ENCODE measurements at regions not wholly inside any gene's neighbourhood (a gene's known extent, or its start where the extent isn't known, plus 50 kb on each side); places are given as distances from the start of the nearest gene placed in this dataset.

DNA sequence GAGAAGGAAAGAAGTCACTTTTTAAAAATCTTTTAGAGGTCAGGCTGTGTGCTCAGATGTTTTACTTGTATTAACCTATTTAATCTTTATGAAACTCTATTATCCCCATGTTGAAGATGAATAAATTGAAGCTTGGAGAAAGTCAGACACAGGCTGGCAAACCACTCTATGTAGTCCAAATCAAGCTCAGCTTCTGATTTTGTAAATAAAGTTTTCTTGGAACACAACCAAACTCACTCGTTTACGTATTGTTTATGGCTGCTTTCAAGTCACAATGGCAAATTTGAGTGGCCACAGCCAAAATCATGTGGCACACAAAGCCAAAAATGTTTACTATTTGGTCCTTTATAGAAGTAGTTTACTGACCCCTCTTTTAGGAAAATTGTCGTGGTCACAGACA lies 596.0 kb upstream of the CDH11 start (continued):
- TF ChIP-seq ZBED4 (CRISPR knock-in tag; IDR thresholded peaks at IDR 0.05; ENCODE audit: borderline replicate concordance) (no peak), EP300 (IDR thresholded peaks at IDR 0.05; ENCODE audit: low read depth in 2 of 2, low read length in 2 of 2) (no peak), EP300 (CRISPR knock-in tag; IDR thresholded peaks at IDR 0.05; ENCODE audit: borderline replicate concordance) (no peak)

DNA sequence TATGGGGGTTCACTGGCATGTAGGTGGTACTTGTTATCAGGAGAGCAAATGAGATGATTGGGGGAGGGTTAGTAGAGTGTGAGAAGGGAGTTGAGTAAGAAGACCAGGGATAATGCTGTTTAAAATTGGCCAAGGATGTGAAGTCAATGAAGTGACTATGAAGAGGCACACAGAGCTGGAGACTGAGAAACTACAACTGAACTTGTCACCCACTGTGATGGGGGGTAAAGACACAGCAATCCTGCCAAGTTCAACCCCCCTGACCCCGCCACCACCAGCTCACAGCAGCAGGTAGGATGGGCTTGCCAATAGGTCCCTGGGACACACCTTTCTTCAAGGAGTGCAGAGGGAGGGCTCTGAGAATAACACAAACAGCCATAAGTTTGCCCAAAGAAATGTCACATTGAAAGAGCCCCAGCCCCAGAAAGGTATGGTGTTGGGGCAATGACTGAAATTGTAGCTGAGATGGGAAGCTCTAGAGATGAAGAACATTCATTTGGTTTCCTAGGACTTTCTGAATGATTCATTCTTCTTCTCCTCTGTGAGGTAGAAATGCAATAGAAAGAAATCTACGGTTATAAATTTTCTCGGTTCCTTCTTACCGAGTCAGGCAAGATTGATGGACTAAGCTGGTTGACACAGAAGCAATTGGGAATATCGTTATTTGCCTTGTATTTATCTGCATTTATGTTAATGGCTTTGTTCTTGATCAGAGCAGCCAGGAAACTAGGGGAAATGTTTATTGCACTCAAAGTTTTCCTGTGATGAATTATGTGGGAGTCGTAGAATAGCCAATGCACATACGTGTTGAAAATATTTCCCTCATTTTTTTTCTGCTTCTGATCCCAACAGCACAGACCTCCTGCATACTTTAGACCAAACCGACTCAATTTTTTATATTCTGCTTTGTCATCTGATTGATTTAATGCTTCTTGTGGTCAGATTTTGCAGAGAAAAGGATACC lies 595.2 kb upstream of the CDH11 start:
- WGBS (ENCODE audit: low lambda C conversion rate), result 25% methylated on average over 8 of the region's 8 CpGs
- H3K4me3 ChIP-seq (replicated peaks in 1 of 3; ENCODE audit: insufficient read depth in 1 of 3, low read depth in 2 of 3, low read length in 3 of 3), result no peak overlapping the region
- H3K4me2 ChIP-seq (ENCODE audit: low read depth, low read length), result no peak overlapping the region
- intact Hi-C loops (cut with micrococcal nuclease; ENCODE audit: unreplicated experiment), result no loop called here
- peaks cover 0 to 7% of the 10 kb centered on the region in 2 experiments; a peak in 1 of 5 replicates for H3K27me3 ChIP-seq (ENCODE audit: control insufficient read depth in 1 of 2, insufficient read depth in 2 of 2, low read length in 2 of 2)
- no peak overlapping the region for H3K9ac ChIP-seq (ENCODE audit: insufficient read depth, low read depth, low read length)
- H4K20me1 ChIP-seq (ENCODE audit: insufficient read depth, low read length), result no peaks in the 10 kb centered on the region
- ATAC-seq (no peak), DNase-seq (ENCODE audit: low spot score) (no peak), FAIRE-seq (no peak)
- BruUV-seq (replicated peaks), result no TSS peak
- no peak overlapping the region for H2AFZ ChIP-seq (ENCODE audit: low read length)
- H3K9me3 ChIP-seq (ENCODE audit: low read length), result peaks cover 2% of the 10 kb centered on the region
- H3K79me2 ChIP-seq (ENCODE audit: insufficient read depth, low read length), result no peaks in the 10 kb centered on the region
- H3K36me3 ChIP-seq (replicated peaks in 1 of 2; ENCODE audit: control insufficient read depth in 1 of 2, insufficient read depth in 2 of 2, low read length in 2 of 2), result no peaks in the 10 kb centered on the region
- ChIA-PET CTCF (ENCODE audit: low intra/inter-chr PET ratio, low total read pairs) (no interaction called here), POLR2A (no interaction called here)
- in situ Hi-C loops (cut with HindIII; ENCODE audit: extremely low pct_ligation_motif_present, low pct_unique_long_range_greater_than_20kb), result no loop called here
- no peaks in the 10 kb centered on the region for H3K4me1 ChIP-seq (ENCODE audit: insufficient read depth, low read length)
- H3K27ac ChIP-seq (ENCODE audit: extremely low read length, insufficient read depth, low read length), result no peak overlapping the region
- no peak for TF ChIP-seq ZFP37 (CRISPR knock-in tag; IDR thresholded peaks at IDR 0.05; ENCODE audit: borderline replicate concordance)
- no peak for TF ChIP-seq RFX5 (IDR thresholded peaks at IDR 0.05; ENCODE audit: low read depth, low read length)
- TF ChIP-seq TBP (CRISPR knock-in tag; IDR thresholded peaks at IDR 0.05), result no peak
- TF ChIP-seq, protein P1, sequence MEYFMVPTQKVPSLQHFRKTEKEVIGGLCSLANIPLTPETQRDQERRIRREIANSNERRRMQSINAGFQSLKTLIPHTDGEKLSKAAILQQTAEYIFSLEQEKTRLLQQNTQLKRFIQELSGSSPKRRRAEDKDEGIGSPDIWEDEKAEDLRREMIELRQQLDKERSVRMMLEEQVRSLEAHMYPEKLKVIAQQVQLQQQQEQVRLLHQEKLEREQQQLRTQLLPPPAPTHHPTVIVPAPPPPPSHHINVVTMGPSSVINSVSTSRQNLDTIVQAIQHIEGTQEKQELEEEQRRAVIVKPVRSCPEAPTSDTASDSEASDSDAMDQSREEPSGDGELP (IDR thresholded peaks at IDR 0.05; ENCODE audit: borderline replicate concordance, low read depth), result no peak
- no peak for TF ChIP-seq ISX (CRISPR knock-in tag; conservative IDR thresholded peaks at IDR 0.05)
- TF ChIP-seq ZNF34 (CRISPR knock-in tag; IDR thresholded peaks at IDR 0.05; ENCODE audit: borderline replicate concordance), result no peak
- TF ChIP-seq ARHGAP35 (CRISPR knock-in tag; IDR thresholded peaks at IDR 0.05; ENCODE audit: borderline replicate concordance), result no peak
- no peak for TF ChIP-seq GPN1 (CRISPR knock-in tag; IDR thresholded peaks at IDR 0.05; ENCODE audit: borderline replicate concordance)
- TF ChIP-seq SKI (IDR thresholded peaks at IDR 0.05; ENCODE audit: partially characterized antibody), result no peak
- no peak for TF ChIP-seq FOXO1 (CRISPR knock-in tag; IDR thresholded peaks at IDR 0.05)
- TF ChIP-seq ZNF451 (CRISPR knock-in tag; IDR thresholded peaks at IDR 0.05), result no peak
- no peak for TF ChIP-seq BRCA1 (CRISPR knock-in tag; IDR thresholded peaks at IDR 0.05)
- TF ChIP-seq ZSCAN30 (CRISPR knock-in tag; IDR thresholded peaks at IDR 0.05), result no peak
- no peak for TF ChIP-seq GATA4 (IDR thresholded peaks at IDR 0.05; ENCODE audit: borderline replicate concordance, low read depth)
- no peak for TF ChIP-seq ZNF850 (CRISPR knock-in tag; conservative IDR thresholded peaks at IDR 0.05)
